WTC11 (cell line): ENCODE measurements at regions not wholly inside any gene's neighbourhood (a gene's known extent, or its start where the extent isn't known, plus 50 kb on each side); places are given as distances from the start of the nearest gene placed in this dataset.

ENCODE experiments used
- ATAC-seq: fragments of 200-7000 bp; cut with Tn5 transposase; 2 replicates; pipeline ENCODE4 v1.10.0; 2021; ENCODE audit warnings: mild to moderate bottlenecking, moderate library complexity
- CTCF ChIA-PET: fragments of 300-600 bp; sonication (Branson Sonifier 250); formaldehyde crosslinking; loops from one replicate; lab custom pipeline; 2021; ENCODE audit warnings: antibody characterized with exemption; lab: Charles Lee
- POLR2A ChIA-PET: fragments of 350-600 bp; sonication (Branson Sonifier 250); formaldehyde crosslinking; loops from one replicate; lab custom pipeline; 2021; ENCODE audit warnings: antibody characterized with exemption; lab: Charles Lee
- DNase-seq: peaks from one replicate; pipeline ENCODE4 v3.0.0; 2021; ENCODE audit warnings: low spot score
- H3K27ac Mint-ChIP-seq: 2 replicates; pipeline ENCODE4 v1.8.0; 2021; ENCODE audit warnings: mixed read lengths
- H3K27me3 Mint-ChIP-seq: 2 replicates; pipeline ENCODE4 v1.8.0; 2021; ENCODE audit warnings: low read depth, mild to moderate bottlenecking, moderate library complexity, mixed read lengths
- H3K36me3 Mint-ChIP-seq: 2 replicates; pipeline ENCODE4 v1.8.0; 2021; ENCODE audit warnings: mixed read lengths
- H3K4me1 Mint-ChIP-seq: 2 replicates; pipeline ENCODE4 v1.8.0; 2022; ENCODE audit warnings: mixed read lengths
- H3K4me3 Mint-ChIP-seq: 2 replicates; pipeline ENCODE4 v1.8.0; 2021; ENCODE audit warnings: mild to moderate bottlenecking, moderate library complexity, mixed read lengths
- H3K9me3 Mint-ChIP-seq: 2 replicates; pipeline ENCODE4 v1.8.0; 2021; ENCODE audit warnings: mixed read lengths
- ATF6 ChIP-seq: sonication (generic); formaldehyde crosslinking; IDR thresholded peaks from 2 replicates; pipeline ENCODE4 v1.8.1; 2023; ENCODE audit warnings: mild to moderate bottlenecking, missing genetic modification reagents
- E2F4 ChIP-seq: sonication (generic); formaldehyde crosslinking; IDR thresholded peaks from 2 replicates; pipeline ENCODE4 v1.8.1; 2022; ENCODE audit warnings: low read depth, mild to moderate bottlenecking, moderate library complexity, missing genetic modification reagents, borderline replicate concordance
- HMGA2 ChIP-seq: fragments of 250-450 bp; sonication (Bioruptor Pico); IDR thresholded peaks from 2 replicates; pipeline ENCODE4 v1.4.0; 2021; ENCODE audit warnings: mild to moderate bottlenecking, moderate library complexity
- IRF2 ChIP-seq: sonication (generic); formaldehyde crosslinking; IDR thresholded peaks from 2 replicates; pipeline ENCODE4 v1.8.0; 2022; ENCODE audit warnings: low read depth, missing genetic modification reagents, borderline replicate concordance
- MAX ChIP-seq: sonication (generic); formaldehyde crosslinking; IDR thresholded peaks from 2 replicates; pipeline ENCODE4 v1.8.0; 2022; ENCODE audit warnings: mild to moderate bottlenecking, missing genetic modification reagents
- NR3C1 ChIP-seq: sonication (generic); formaldehyde crosslinking; conservative IDR thresholded peaks from 2 replicates; pipeline ENCODE4 v1.8.1; 2023; ENCODE audit warnings: low read depth, mild to moderate bottlenecking, missing genetic modification reagents
- PRRX2 ChIP-seq: fragments of 250-450 bp; sonication (Bioruptor Pico); IDR thresholded peaks from 2 replicates; pipeline ENCODE4 v1.8.0; 2021; ENCODE audit warnings: mild to moderate bottlenecking
- TEAD4 ChIP-seq: sonication (generic); formaldehyde crosslinking; IDR thresholded peaks from 2 replicates; pipeline ENCODE4 v1.8.0; 2022; ENCODE audit warnings: mild to moderate bottlenecking, missing genetic modification reagents
- ZNF121 ChIP-seq: sonication (generic); formaldehyde crosslinking; IDR thresholded peaks from 2 replicates; pipeline ENCODE4 v1.8.0; 2023; ENCODE audit warnings: missing genetic modification reagents
- ZNF219 ChIP-seq: sonication (generic); formaldehyde crosslinking; IDR thresholded peaks from 2 replicates; pipeline ENCODE4 v1.8.0; 2023; ENCODE audit warnings: missing genetic modification reagents, mild to moderate bottlenecking, borderline replicate concordance
- ZNF671 ChIP-seq: fragments of 250-450 bp; sonication (Bioruptor Pico); IDR thresholded peaks from 2 replicates; pipeline ENCODE4 v1.8.0; 2021; ENCODE audit warnings: mild to moderate bottlenecking
- TF ChIP-seq, protein P1 (sequence below): fragments of 200-600 bp; IDR thresholded peaks from 2 replicates; pipeline ENCODE4 v1.8.0; 2022; ENCODE audit warnings: antibody characterized with exemption
- TF ChIP-seq, protein P2 (sequence below): sonication (generic); formaldehyde crosslinking; IDR thresholded peaks from 2 replicates; pipeline ENCODE4 v1.8.1; 2023; ENCODE audit warnings: mild to moderate bottlenecking, missing genetic modification reagents, borderline replicate concordance

- TF ChIP-seq ATF6 (CRISPR knock-in tag) = no peak
- TF ChIP-seq, protein P1, sequence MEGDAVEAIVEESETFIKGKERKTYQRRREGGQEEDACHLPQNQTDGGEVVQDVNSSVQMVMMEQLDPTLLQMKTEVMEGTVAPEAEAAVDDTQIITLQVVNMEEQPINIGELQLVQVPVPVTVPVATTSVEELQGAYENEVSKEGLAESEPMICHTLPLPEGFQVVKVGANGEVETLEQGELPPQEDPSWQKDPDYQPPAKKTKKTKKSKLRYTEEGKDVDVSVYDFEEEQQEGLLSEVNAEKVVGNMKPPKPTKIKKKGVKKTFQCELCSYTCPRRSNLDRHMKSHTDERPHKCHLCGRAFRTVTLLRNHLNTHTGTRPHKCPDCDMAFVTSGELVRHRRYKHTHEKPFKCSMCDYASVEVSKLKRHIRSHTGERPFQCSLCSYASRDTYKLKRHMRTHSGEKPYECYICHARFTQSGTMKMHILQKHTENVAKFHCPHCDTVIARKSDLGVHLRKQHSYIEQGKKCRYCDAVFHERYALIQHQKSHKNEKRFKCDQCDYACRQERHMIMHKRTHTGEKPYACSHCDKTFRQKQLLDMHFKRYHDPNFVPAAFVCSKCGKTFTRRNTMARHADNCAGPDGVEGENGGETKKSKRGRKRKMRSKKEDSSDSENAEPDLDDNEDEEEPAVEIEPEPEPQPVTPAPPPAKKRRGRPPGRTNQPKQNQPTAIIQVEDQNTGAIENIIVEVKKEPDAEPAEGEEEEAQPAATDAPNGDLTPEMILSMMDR = no peak
- TF ChIP-seq, protein P2, sequence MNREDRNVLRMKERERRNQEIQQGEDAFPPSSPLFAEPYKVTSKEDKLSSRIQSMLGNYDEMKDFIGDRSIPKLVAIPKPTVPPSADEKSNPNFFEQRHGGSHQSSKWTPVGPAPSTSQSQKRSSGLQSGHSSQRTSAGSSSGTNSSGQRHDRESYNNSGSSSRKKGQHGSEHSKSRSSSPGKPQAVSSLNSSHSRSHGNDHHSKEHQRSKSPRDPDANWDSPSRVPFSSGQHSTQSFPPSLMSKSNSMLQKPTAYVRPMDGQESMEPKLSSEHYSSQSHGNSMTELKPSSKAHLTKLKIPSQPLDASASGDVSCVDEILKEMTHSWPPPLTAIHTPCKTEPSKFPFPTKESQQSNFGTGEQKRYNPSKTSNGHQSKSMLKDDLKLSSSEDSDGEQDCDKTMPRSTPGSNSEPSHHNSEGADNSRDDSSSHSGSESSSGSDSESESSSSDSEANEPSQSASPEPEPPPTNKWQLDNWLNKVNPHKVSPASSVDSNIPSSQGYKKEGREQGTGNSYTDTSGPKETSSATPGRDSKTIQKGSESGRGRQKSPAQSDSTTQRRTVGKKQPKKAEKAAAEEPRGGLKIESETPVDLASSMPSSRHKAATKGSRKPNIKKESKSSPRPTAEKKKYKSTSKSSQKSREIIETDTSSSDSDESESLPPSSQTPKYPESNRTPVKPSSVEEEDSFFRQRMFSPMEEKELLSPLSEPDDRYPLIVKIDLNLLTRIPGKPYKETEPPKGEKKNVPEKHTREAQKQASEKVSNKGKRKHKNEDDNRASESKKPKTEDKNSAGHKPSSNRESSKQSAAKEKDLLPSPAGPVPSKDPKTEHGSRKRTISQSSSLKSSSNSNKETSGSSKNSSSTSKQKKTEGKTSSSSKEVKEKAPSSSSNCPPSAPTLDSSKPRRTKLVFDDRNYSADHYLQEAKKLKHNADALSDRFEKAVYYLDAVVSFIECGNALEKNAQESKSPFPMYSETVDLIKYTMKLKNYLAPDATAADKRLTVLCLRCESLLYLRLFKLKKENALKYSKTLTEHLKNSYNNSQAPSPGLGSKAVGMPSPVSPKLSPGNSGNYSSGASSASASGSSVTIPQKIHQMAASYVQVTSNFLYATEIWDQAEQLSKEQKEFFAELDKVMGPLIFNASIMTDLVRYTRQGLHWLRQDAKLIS (CRISPR knock-in tag) = no peak
These were observed 62.9 kb downstream of the S1PR1 start (continued) for GRCh38 chr1:101299710-101300109.

DNA sequence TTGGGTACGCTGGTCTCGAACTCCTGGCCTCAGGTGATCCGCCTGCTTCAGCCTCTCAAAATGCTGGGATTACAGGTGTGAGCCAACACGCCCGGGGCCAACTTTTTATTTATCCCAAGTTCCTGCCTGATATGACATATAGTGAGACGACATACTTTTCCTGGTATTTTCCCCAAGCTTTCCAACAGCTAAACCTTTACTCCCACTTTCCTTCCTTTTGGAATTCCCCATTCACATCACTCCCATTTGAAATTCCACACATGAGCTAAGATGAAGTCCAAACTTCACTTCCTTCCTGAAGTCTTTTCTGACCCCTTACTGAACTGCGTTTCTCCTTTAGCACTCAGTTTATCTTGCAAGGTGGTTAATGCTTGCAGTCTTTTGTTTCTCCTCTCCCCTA lies 64.1 kb downstream of the S1PR1 start:
- no peak for DNase-seq
- no peak for TF ChIP-seq IRF2 (CRISPR knock-in tag)
- no peak for TF ChIP-seq MAX (CRISPR knock-in tag)
- no peak for TF ChIP-seq ZNF219
- TF ChIP-seq ZNF671 (CRISPR knock-in tag) = no peak
- TF ChIP-seq TEAD4 = no peak
- no peak for TF ChIP-seq PRRX2
- TF ChIP-seq ZNF121 (CRISPR knock-in tag) = no peak
- peaks cover 4% of the 10 kb centered on the region; the same call in 1 of the 2 replicates for H3K4me1 Mint-ChIP-seq
- H3K36me3 Mint-ChIP-seq = no peaks in the 10 kb centered on the region
- H3K9me3 Mint-ChIP-seq = no peaks in the 10 kb centered on the region
- H3K27me3 Mint-ChIP-seq = no peaks in the 10 kb centered on the region
- ATAC-seq = no peak
- POLR2A ChIA-PET = no interaction called here
- CTCF ChIA-PET = interaction anchor here (1.7 to 2.4 kb wide), 2 partner anchors 8 to 12 kb away, joined by 8 to 12 read pairs; no protein-coding TSS in a partner anchor
- no peak overlapping the region for H3K4me3 Mint-ChIP-seq
- no peak overlapping the region for H3K27ac Mint-ChIP-seq

GRCh38 chr1:101301446-101302057 lies 64.7 kb downstream of the S1PR1 start:
- H3K4me1 Mint-ChIP-seq = peaks cover 4% of the 10 kb centered on the region; the same call in 1 of the 2 replicates
- ChIA-PET CTCF (interaction anchor here (0.8 to 2.4 kb wide), 3 partner anchors 12 to 13 kb away, joined by 3 to 8 read pairs (median 7); no protein-coding TSS in a partner anchor), POLR2A (no interaction called here)
- ATAC-seq = no peak
- TF ChIP-seq HMGA2 (CRISPR knock-in tag) (no peak), NR3C1 (CRISPR knock-in tag) (no peak), E2F4 (CRISPR knock-in tag) (no peak)
- H3K36me3 Mint-ChIP-seq = no peaks in the 10 kb centered on the region
- no peak overlapping the region for H3K27ac Mint-ChIP-seq
- no peak for DNase-seq
- no peaks in the 10 kb centered on the region for H3K9me3 Mint-ChIP-seq
- H3K27me3 Mint-ChIP-seq = peaks cover 1% of the 10 kb centered on the region; the same call in 1 of the 2 replicates
- no peak overlapping the region for H3K4me3 Mint-ChIP-seq
